ENCODE measurements at regions not wholly inside any gene's neighbourhood (a gene's known extent, or its start where the extent isn't known, plus 50 kb on each side); places are given as distances from the start of the nearest gene placed in this dataset.

DNA sequence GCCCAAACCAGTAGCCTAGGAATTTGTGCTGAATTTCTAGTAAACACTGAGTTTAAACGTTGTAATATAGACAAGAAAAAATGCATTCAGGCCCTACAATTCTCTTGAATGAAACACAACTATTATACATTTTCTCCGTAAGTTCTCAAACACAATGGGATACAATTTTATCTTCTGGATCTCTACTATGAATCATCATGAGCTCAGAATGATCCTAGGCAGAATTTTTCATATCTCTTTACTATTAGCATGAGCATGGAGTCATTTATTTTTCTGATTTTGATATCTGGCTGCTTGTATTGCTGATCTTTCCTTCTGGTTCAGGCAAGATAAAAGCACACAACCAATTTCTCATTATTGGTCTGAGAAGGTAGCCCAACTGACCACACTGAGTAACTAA is 1123.4 kb upstream of the RAG2 start:
- DNase-seq (ENCODE audit: low spot score) (no peak), FAIRE-seq (no peak), ATAC-seq (no peak)
- POLR2A ChIA-PET, result no interaction called here
- in situ Hi-C loops (cut with HindIII; ENCODE audit: extremely low pct_ligation_motif_present, low pct_unique_long_range_greater_than_20kb), result no loop called here
- BruUV-seq (replicated peaks), result no TSS peak
- Histone ChIP-seq H3K27ac (ENCODE audit: extremely low read length, insufficient read depth, low read length) (no peak overlapping the region), H3K27me3 (ENCODE audit: control insufficient read depth in 1 of 2, insufficient read depth in 2 of 2, low read length in 2 of 2) (no peaks in the 10 kb centered on the region), H3K4me1 (ENCODE audit: insufficient read depth, low read length) (no peaks in the 10 kb centered on the region), H3K9ac (ENCODE audit: insufficient read depth, low read depth, low read length) (no peak overlapping the region), H3K4me3 (replicated peaks in 1 of 3; ENCODE audit: insufficient read depth in 1 of 3, low read depth in 2 of 3, low read length in 3 of 3) (no peak overlapping the region), H4K20me1 (ENCODE audit: insufficient read depth, low read length) (no peaks in the 10 kb centered on the region), H3K4me2 (ENCODE audit: low read depth, low read length) (no peak overlapping the region), H2AFZ (ENCODE audit: low read length) (no peak overlapping the region), H3K36me3 (replicated peaks in 1 of 2; ENCODE audit: control insufficient read depth in 1 of 2, insufficient read depth in 2 of 2, low read length in 2 of 2) (no peaks in the 10 kb centered on the region), H3K9me3 (ENCODE audit: low read length) (peaks cover 29% of the 10 kb centered on the region), H3K79me2 (ENCODE audit: insufficient read depth, low read length) (no peaks in the 10 kb centered on the region)
- CTCF ChIA-PET (ENCODE audit: low intra/inter-chr PET ratio, low total read pairs), result no interaction called here
- TF ChIP-seq FOSL1 (CRISPR knock-in tag; IDR thresholded peaks at IDR 0.05; ENCODE audit: borderline replicate concordance) (no peak), RBFOX2 (IDR thresholded peaks at IDR 0.05; ENCODE audit: low read depth, low read length) (no peak)
- TF ChIP-seq, protein P1, sequence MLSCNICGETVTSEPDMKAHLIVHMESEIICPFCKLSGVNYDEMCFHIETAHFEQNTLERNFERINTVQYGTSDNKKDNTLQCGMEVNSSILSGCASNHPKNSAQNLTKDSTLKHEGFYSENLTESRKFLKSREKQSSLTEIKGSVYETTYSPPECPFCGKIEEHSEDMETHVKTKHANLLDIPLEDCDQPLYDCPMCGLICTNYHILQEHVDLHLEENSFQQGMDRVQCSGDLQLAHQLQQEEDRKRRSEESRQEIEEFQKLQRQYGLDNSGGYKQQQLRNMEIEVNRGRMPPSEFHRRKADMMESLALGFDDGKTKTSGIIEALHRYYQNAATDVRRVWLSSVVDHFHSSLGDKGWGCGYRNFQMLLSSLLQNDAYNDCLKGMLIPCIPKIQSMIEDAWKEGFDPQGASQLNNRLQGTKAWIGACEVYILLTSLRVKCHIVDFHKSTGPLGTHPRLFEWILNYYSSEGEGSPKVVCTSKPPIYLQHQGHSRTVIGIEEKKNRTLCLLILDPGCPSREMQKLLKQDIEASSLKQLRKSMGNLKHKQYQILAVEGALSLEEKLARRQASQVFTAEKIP (CRISPR knock-in tag; IDR thresholded peaks at IDR 0.05; ENCODE audit: borderline replicate concordance), result no peak
- WGBS (ENCODE audit: low lambda C conversion rate), result 0% methylated on average over 2 of the region's 2 CpGs
- intact Hi-C loops (cut with micrococcal nuclease; ENCODE audit: unreplicated experiment), result no loop called here

DNA sequence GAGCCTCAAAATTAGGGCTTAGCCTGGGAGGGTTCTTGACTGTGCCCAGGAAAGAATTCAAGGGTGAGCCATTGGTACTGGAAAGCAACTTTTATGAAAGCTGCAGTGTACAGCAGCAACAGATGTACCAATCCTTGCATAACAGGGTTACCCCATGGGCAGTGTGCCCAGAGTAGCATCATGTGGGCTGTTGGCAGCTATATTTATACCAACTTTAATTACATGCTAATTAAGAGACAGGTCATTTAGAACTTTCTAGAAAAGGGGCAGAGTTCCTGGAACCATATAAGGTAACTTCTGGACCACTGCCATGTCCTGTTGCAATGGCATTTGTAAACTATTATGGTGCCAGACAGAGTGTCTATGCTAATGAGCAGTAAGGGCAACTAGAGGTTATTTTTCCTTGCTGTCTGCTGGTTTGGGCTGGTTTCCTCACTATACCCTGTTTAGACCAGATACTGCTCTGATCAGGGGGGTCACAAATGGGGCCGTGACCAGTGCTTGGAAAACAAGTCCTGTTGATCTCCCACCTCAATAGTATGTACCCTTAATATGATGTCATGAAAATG is 1120.5 kb upstream of the RAG2 start:
- DNase-seq (ENCODE audit: low spot score) (no peak), ATAC-seq (no peak), FAIRE-seq (no peak)
- BruUV-seq (replicated peaks), result no TSS peak
- Histone ChIP-seq H3K4me3 (replicated peaks in 1 of 3; ENCODE audit: insufficient read depth in 1 of 3, low read depth in 2 of 3, low read length in 3 of 3) (no peak overlapping the region), H3K9me3 (ENCODE audit: low read length) (peaks cover 7% of the 10 kb centered on the region; the same call in 1 of the 2 replicates), H3K4me1 (ENCODE audit: insufficient read depth, low read length) (no peaks in the 10 kb centered on the region), H4K20me1 (ENCODE audit: insufficient read depth, low read length) (no peaks in the 10 kb centered on the region), H3K9ac (ENCODE audit: insufficient read depth, low read depth, low read length) (no peak overlapping the region), H3K36me3 (replicated peaks in 1 of 2; ENCODE audit: control insufficient read depth in 1 of 2, insufficient read depth in 2 of 2, low read length in 2 of 2) (no peaks in the 10 kb centered on the region), H3K27me3 (ENCODE audit: control insufficient read depth in 1 of 2, insufficient read depth in 2 of 2, low read length in 2 of 2) (no peaks in the 10 kb centered on the region), H3K27ac (ENCODE audit: extremely low read length, insufficient read depth, low read length) (no peak overlapping the region), H2AFZ (ENCODE audit: low read length) (no peak overlapping the region), H3K79me2 (ENCODE audit: insufficient read depth, low read length) (no peaks in the 10 kb centered on the region), H3K4me2 (ENCODE audit: low read depth, low read length) (no peak overlapping the region)
- WGBS (ENCODE audit: low lambda C conversion rate), result 22% methylated on average over 1 of the region's 1 CpG
- TF ChIP-seq ZNF530 (CRISPR knock-in tag; IDR thresholded peaks at IDR 0.05; ENCODE audit: low read depth) (no peak), AHR (CRISPR knock-in tag; IDR thresholded peaks at IDR 0.05) (no peak), ZNF10 (CRISPR knock-in tag; IDR thresholded peaks at IDR 0.05; ENCODE audit: borderline replicate concordance, low read depth) (no peak), TCF7 (IDR thresholded peaks at IDR 0.05; ENCODE audit: low read depth) (no peak), ZMYM3 (CRISPR knock-in tag; IDR thresholded peaks at IDR 0.05) (no peak), ZNF572 (CRISPR knock-in tag; IDR thresholded peaks at IDR 0.05) (no peak), XRCC5 (optimal IDR thresholded peaks at IDR 0.05; ENCODE audit: low read length) (no peak), ZNF367 (CRISPR knock-in tag; IDR thresholded peaks at IDR 0.05; ENCODE audit: borderline replicate concordance) (no peak), ZNF331 (CRISPR knock-in tag; IDR thresholded peaks at IDR 0.05) (no peak), FOXC1 (CRISPR knock-in tag; IDR thresholded peaks at IDR 0.05; ENCODE audit: borderline replicate concordance) (no peak)
- TF ChIP-seq, protein P2, sequence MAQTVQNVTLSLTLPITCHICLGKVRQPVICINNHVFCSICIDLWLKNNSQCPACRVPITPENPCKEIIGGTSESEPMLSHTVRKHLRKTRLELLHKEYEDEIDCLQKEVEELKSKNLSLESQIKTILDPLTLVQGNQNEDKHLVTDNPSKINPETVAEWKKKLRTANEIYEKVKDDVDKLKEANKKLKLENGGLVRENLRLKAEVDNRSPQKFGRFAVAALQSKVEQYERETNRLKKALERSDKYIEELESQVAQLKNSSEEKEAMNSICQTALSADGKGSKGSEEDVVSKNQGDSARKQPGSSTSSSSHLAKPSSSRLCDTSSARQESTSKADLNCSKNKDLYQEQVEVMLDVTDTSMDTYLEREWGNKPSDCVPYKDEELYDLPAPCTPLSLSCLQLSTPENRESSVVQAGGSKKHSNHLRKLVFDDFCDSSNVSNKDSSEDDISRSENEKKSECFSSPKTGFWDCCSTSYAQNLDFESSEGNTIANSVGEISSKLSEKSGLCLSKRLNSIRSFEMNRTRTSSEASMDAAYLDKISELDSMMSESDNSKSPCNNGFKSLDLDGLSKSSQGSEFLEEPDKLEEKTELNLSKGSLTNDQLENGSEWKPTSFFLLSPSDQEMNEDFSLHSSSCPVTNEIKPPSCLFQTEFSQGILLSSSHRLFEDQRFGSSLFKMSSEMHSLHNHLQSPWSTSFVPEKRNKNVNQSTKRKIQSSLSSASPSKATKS (CRISPR knock-in tag; IDR thresholded peaks at IDR 0.05), result no peak
- TF ChIP-seq, protein P3, sequence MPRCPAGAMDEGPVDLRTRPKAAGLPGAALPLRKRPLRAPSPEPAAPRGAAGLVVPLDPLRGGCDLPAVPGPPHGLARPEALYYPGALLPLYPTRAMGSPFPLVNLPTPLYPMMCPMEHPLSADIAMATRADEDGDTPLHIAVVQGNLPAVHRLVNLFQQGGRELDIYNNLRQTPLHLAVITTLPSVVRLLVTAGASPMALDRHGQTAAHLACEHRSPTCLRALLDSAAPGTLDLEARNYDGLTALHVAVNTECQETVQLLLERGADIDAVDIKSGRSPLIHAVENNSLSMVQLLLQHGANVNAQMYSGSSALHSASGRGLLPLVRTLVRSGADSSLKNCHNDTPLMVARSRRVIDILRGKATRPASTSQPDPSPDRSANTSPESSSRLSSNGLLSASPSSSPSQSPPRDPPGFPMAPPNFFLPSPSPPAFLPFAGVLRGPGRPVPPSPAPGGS (CRISPR knock-in tag; IDR thresholded peaks at IDR 0.05), result no peak
- CTCF ChIA-PET (ENCODE audit: low intra/inter-chr PET ratio, low total read pairs), result no interaction called here
- POLR2A ChIA-PET, result no interaction called here
- intact Hi-C loops (cut with micrococcal nuclease; ENCODE audit: unreplicated experiment) (no loop called here), in situ Hi-C loops (cut with HindIII; ENCODE audit: extremely low pct_ligation_motif_present, low pct_unique_long_range_greater_than_20kb) (no loop called here)

Measured in HepG2 (cell line).